Neural cell (in vitro differentiated cells): ENCODE measurements at regions not wholly inside any gene's neighbourhood (a gene's known extent, or its start where the extent isn't known, plus 50 kb on each side); places are given as distances from the start of the nearest gene placed in this dataset.

Experiments
- H2AFZ ChIP-seq: fragments of 200-600, 300-800 bp; sonication (generic), shearing (Covaris generic); 2 replicates; pipeline ENCODE4 v1.6.0; 2014; ENCODE audit warnings: low read depth, mild to moderate bottlenecking, antibody characterized with exemption, low read length, moderate library complexity
- H3F3A ChIP-seq: fragments of 200-600 bp; shearing (Covaris generic); 2 replicates; pipeline ENCODE4 v1.6.1; 2016; ENCODE audit warnings: mild to moderate bottlenecking, moderate library complexity, mixed read lengths, antibody characterized with exemption, low read length; ENCODE audit not compliant: insufficient read depth, poor library complexity, severe bottlenecking
- H3K27ac ChIP-seq: fragments of 200-600, 300-800 bp; sonication (generic), shearing (Covaris generic); 2 replicates; pipeline ENCODE4 v1.5.1; 2014; ENCODE audit warnings: mild to moderate bottlenecking, low read length, moderate library complexity
- H3K27me3 ChIP-seq: fragments of 300-800, 200-600 bp; sonication (generic), shearing (Covaris generic); 2 replicates; pipeline ENCODE4 v1.6.0; 2014; ENCODE audit warnings: mild to moderate bottlenecking, low read depth, low read length, moderate library complexity; ENCODE audit not compliant: insufficient read depth
- H3K36me3 ChIP-seq: fragments of 300-800, 200-600 bp; sonication (generic), shearing (Covaris generic); 2 replicates; pipeline ENCODE4 v1.5.1; 2014; ENCODE audit warnings: mild to moderate bottlenecking, antibody characterized with exemption, low read length, moderate library complexity; ENCODE audit not compliant: insufficient read depth
- H3K4me2 ChIP-seq: fragments of 300-800, 200-600 bp; sonication (generic), shearing (Covaris generic); 2 replicates; pipeline ENCODE4 v1.6.0; 2014; ENCODE audit warnings: mild to moderate bottlenecking, low read length
- H3K4me3 ChIP-seq: fragments of 300-800, 200-600 bp; sonication (generic), shearing (Covaris generic); 2 replicates; pipeline ENCODE4 v1.5.1; 2014; ENCODE audit warnings: mild to moderate bottlenecking, low read length, moderate library complexity
- H3K79me2 ChIP-seq: fragments of 200-600 bp; shearing (Covaris generic); replicated peaks from 2 replicates; pipeline ENCODE4 v1.6.0; 2014; ENCODE audit warnings: mild to moderate bottlenecking, low read length, moderate library complexity; ENCODE audit not compliant: insufficient read depth
- H3K9ac ChIP-seq: fragments of 300-800, 200-600 bp; sonication (generic), shearing (Covaris generic); 2 replicates; pipeline ENCODE4 v1.6.1; 2016; ENCODE audit warnings: mild to moderate bottlenecking, low read length, mixed read lengths
- H3K9me2 ChIP-seq: fragments of 200-600 bp; shearing (Covaris generic); 2 replicates; pipeline ENCODE4 v1.6.1; 2016; ENCODE audit warnings: mild to moderate bottlenecking, low read length, mixed read lengths; ENCODE audit not compliant: insufficient read depth
- H3K9me3 ChIP-seq: fragments of 200-600, 300-800 bp; sonication (generic), shearing (Covaris generic); 2 replicates; pipeline ENCODE4 v1.6.1; 2016; ENCODE audit warnings: mild to moderate bottlenecking, mixed run types, low read length, moderate library complexity, mixed read lengths
- H4K20me1 ChIP-seq: fragments of 200-600 bp; shearing (Covaris generic); 2 replicates; pipeline ENCODE4 v1.6.1; 2016; ENCODE audit warnings: mild to moderate bottlenecking, mixed run types; ENCODE audit not compliant: insufficient read depth
- EP300 ChIP-seq: fragments of 450-650 bp; conservative IDR thresholded peaks from 2 replicates; pipeline ENCODE4 v1.6.1; 2014; ENCODE audit warnings: antibody characterized with exemption, mild to moderate bottlenecking, moderate library complexity; ENCODE audit not compliant: poor library complexity, severe bottlenecking
- EZH2 ChIP-seq: fragments of 200-600, 300-800 bp; shearing (Covaris generic), sonication (generic); IDR thresholded peaks from 2 replicates; pipeline ENCODE4 v1.6.1; 2014; ENCODE audit warnings: antibody characterized with exemption, low read length, borderline replicate concordance, mild to moderate bottlenecking; ENCODE audit not compliant: insufficient read depth, poor library complexity, severe bottlenecking
- MXI1 ChIP-seq: fragments of 450-650 bp; conservative IDR thresholded peaks from 2 replicates; pipeline ENCODE4 v1.6.1; 2014; ENCODE audit warnings: antibody characterized with exemption, mild to moderate bottlenecking; ENCODE audit not compliant: poor library complexity, severe bottlenecking
- POLR2AphosphoS5 ChIP-seq: IDR thresholded peaks from 2 replicates; pipeline ENCODE4 v1.6.1; 2012
- RAD21 ChIP-seq: fragments of 450-650 bp; conservative IDR thresholded peaks from 2 replicates; pipeline ENCODE4 v1.6.1; 2014; ENCODE audit warnings: antibody characterized with exemption, mild to moderate bottlenecking, moderate library complexity
- SMC3 ChIP-seq: fragments of 450-650 bp; conservative IDR thresholded peaks from 2 replicates; pipeline ENCODE4 v1.6.1; 2014; ENCODE audit warnings: antibody characterized with exemption, mild to moderate bottlenecking, moderate library complexity; ENCODE audit not compliant: poor library complexity
- TAF1 ChIP-seq: IDR thresholded peaks from 2 replicates; pipeline ENCODE4 v1.6.1; 2012; ENCODE audit warnings: low read depth
- TF ChIP-seq, protein P1 (sequence below): IDR thresholded peaks from 2 replicates; pipeline ENCODE4 v1.6.1; 2012; ENCODE audit warnings: borderline replicate concordance
- TF ChIP-seq, protein P2 (sequence below): fragments of 450-650 bp; IDR thresholded peaks from 2 replicates; pipeline ENCODE4 v1.5.1; 2014; ENCODE audit warnings: antibody characterized with exemption, mild to moderate bottlenecking, moderate library complexity; ENCODE audit not compliant: poor library complexity, severe bottlenecking

DNA sequence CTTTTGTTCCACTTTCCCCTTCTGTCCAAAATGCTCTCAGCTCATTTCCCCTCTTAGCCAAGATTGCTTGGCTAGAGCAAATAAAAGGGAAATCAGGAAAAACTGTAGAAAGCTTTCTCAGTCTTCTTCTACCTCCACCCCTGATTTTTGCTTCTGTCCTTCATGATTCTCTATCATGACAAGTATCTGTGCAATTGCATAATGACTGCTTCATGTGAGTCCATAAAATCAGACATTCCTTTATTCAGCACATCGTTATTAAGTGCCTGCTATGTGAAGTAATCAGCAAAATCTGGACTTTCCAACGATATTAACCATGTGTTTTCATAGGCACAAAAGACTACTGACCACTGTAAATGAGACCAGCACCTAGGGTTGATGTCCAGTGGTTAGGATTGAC is 321.5 kb upstream of the CBLB start:
- no peaks in the 10 kb centered on the region for H3K79me2 ChIP-seq
- H3K9ac ChIP-seq = no peak overlapping the region
- no peak overlapping the region for H3K4me2 ChIP-seq
- no peak overlapping the region for H3K4me3 ChIP-seq
- no peaks in the 10 kb centered on the region for H3K9me2 ChIP-seq
- TF ChIP-seq RAD21 (no peak), EP300 (no peak), POLR2AphosphoS5 (no peak), EZH2 (no peak), TAF1 (no peak), MXI1 (no peak), SMC3 (no peak)
- TF ChIP-seq, protein P1, sequence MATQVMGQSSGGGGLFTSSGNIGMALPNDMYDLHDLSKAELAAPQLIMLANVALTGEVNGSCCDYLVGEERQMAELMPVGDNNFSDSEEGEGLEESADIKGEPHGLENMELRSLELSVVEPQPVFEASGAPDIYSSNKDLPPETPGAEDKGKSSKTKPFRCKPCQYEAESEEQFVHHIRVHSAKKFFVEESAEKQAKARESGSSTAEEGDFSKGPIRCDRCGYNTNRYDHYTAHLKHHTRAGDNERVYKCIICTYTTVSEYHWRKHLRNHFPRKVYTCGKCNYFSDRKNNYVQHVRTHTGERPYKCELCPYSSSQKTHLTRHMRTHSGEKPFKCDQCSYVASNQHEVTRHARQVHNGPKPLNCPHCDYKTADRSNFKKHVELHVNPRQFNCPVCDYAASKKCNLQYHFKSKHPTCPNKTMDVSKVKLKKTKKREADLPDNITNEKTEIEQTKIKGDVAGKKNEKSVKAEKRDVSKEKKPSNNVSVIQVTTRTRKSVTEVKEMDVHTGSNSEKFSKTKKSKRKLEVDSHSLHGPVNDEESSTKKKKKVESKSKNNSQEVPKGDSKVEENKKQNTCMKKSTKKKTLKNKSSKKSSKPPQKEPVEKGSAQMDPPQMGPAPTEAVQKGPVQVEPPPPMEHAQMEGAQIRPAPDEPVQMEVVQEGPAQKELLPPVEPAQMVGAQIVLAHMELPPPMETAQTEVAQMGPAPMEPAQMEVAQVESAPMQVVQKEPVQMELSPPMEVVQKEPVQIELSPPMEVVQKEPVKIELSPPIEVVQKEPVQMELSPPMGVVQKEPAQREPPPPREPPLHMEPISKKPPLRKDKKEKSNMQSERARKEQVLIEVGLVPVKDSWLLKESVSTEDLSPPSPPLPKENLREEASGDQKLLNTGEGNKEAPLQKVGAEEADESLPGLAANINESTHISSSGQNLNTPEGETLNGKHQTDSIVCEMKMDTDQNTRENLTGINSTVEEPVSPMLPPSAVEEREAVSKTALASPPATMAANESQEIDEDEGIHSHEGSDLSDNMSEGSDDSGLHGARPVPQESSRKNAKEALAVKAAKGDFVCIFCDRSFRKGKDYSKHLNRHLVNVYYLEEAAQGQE = no peak
- TF ChIP-seq, protein P2, sequence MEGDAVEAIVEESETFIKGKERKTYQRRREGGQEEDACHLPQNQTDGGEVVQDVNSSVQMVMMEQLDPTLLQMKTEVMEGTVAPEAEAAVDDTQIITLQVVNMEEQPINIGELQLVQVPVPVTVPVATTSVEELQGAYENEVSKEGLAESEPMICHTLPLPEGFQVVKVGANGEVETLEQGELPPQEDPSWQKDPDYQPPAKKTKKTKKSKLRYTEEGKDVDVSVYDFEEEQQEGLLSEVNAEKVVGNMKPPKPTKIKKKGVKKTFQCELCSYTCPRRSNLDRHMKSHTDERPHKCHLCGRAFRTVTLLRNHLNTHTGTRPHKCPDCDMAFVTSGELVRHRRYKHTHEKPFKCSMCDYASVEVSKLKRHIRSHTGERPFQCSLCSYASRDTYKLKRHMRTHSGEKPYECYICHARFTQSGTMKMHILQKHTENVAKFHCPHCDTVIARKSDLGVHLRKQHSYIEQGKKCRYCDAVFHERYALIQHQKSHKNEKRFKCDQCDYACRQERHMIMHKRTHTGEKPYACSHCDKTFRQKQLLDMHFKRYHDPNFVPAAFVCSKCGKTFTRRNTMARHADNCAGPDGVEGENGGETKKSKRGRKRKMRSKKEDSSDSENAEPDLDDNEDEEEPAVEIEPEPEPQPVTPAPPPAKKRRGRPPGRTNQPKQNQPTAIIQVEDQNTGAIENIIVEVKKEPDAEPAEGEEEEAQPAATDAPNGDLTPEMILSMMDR = no peak
- no peaks in the 10 kb centered on the region for H3K27me3 ChIP-seq
- no peaks in the 10 kb centered on the region for H4K20me1 ChIP-seq
- H3F3A ChIP-seq = no peaks in the 10 kb centered on the region
- no peaks in the 10 kb centered on the region for H3K9me3 ChIP-seq
- H2AFZ ChIP-seq = no peak overlapping the region
- no peaks in the 10 kb centered on the region for H3K36me3 ChIP-seq
- no peak overlapping the region for H3K27ac ChIP-seq

DNA sequence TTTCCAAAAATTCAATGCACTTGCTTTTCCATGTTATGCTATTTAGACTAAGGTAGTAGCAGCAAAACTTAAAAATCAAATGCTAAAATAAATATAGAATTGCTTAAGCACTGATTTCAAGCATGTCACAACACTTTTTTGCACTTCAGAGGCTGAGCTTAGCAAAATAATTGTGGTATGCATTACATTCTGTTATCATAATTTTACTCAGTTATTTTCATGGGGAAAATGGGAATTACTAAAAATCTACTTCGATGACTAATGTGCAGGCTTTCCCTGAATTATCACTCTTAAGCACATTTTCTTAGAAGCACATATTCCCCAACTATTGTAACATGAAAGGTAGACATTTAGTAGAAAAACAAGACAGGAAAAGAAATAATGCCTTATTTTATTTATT is 322.4 kb upstream of the CBLB start:
- Histone ChIP-seq H3K27me3 (no peaks in the 10 kb centered on the region), H3K79me2 (no peaks in the 10 kb centered on the region), H3K4me3 (no peak overlapping the region), H3K9me2 (no peaks in the 10 kb centered on the region), H3K9me3 (no peaks in the 10 kb centered on the region), H3K4me2 (no peak overlapping the region), H4K20me1 (no peaks in the 10 kb centered on the region), H3K27ac (no peak overlapping the region), H3K36me3 (no peaks in the 10 kb centered on the region), H2AFZ (no peak overlapping the region), H3F3A (no peaks in the 10 kb centered on the region), H3K9ac (no peak overlapping the region)
- TF ChIP-seq EZH2 (no peak), POLR2AphosphoS5 (no peak), MXI1 (no peak), EP300 (no peak), SMC3 (no peak), TAF1 (no peak)
- TF ChIP-seq, protein P1 = no peak
- TF ChIP-seq, protein P2 = no peak
